ENCODE measurements at regions not wholly inside any gene's neighbourhood (a gene's known extent, or its start where the extent isn't known, plus 50 kb on each side); places are given as distances from the start of the nearest gene placed in this dataset.
"Not testable (repeated sequence)": the region's sequence is repeated elsewhere in the genome, so short reads cannot be mapped to it uniquely, and the experiment has no call there.

DNA sequence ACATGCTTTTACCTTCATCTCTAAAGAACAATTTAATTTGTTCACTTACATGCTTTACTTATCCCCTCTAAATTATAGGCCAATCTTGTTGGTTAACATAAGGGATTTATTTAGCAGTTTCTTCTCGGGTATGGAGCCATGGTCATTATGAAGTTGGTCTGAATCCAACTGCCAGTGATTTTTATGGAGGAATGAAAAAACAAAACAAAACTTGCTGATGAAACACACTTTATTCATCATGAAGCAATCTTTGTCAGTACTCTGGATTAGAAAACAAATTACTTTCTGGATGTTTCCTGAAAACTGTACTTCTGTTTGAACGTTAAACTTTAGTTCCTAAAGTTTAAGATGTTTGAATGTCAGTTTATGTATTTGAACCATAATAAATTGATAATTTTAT lies 715.8 kb downstream of the KLHL13 start:
- Histone ChIP-seq H3K27me3 (peaks cover 0 to 6% (median 0%) of the 10 kb centered on the region in 4 donors), H3K4me3 (no peak overlapping the region), H3K9me3 (no peaks in the 10 kb centered on the region), H3K4me1 (no peaks in the 10 kb centered on the region), H3K27ac (no peak overlapping the region), H3K36me3 (no peaks in the 10 kb centered on the region)
- FAIRE-seq (peak; percentile 39), ATAC-seq (no peak), DNase-seq (no peak)
- WGBS, 2 donors, result 35 to 57% methylated on average over 2 of the region's 2 CpGs
- TF ChIP-seq, protein P1, sequence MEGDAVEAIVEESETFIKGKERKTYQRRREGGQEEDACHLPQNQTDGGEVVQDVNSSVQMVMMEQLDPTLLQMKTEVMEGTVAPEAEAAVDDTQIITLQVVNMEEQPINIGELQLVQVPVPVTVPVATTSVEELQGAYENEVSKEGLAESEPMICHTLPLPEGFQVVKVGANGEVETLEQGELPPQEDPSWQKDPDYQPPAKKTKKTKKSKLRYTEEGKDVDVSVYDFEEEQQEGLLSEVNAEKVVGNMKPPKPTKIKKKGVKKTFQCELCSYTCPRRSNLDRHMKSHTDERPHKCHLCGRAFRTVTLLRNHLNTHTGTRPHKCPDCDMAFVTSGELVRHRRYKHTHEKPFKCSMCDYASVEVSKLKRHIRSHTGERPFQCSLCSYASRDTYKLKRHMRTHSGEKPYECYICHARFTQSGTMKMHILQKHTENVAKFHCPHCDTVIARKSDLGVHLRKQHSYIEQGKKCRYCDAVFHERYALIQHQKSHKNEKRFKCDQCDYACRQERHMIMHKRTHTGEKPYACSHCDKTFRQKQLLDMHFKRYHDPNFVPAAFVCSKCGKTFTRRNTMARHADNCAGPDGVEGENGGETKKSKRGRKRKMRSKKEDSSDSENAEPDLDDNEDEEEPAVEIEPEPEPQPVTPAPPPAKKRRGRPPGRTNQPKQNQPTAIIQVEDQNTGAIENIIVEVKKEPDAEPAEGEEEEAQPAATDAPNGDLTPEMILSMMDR (IDR thresholded peaks at IDR 0.05), result no peak
- intact Hi-C loops (cut with DNase I), result no loop called here

DNA sequence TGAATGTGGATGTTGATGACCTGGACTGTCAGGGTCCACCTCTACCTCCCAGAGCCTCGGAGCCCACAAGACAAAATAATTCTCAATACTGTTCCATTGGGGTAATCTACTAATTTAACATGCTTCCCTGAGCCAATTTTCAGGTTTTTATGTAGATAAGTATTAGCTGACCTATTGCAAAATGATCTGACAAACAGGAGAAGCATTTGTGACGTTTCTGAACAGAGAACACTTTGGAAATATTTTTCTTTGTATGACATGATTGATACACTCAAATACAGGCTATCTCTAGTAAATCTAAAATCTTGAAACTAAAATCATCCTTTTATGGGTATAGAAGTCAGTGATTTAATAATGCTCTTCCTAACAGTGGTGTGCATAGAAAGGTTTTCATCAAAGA lies 716.6 kb downstream of the KLHL13 start:
- no peak overlapping the region for H3K4me3 ChIP-seq
- TF ChIP-seq, protein P1 (IDR thresholded peaks at IDR 0.05), result no peak
- no peaks in the 10 kb centered on the region for H3K4me1 ChIP-seq
- intact Hi-C loops (cut with DNase I), result no loop called here
- 46 to 58% methylated on average over 2 of the region's 2 CpGs for WGBS, 2 donors
- H3K27ac ChIP-seq, result no peak overlapping the region
- ATAC-seq (no peak), DNase-seq (no peak), FAIRE-seq (no peak)
- no peaks in the 10 kb centered on the region for H3K9me3 ChIP-seq
- H3K36me3 ChIP-seq, result no peaks in the 10 kb centered on the region
- peaks cover 0 to 6% (median 0%) of the 10 kb centered on the region in 4 donors for H3K27me3 ChIP-seq

DNA sequence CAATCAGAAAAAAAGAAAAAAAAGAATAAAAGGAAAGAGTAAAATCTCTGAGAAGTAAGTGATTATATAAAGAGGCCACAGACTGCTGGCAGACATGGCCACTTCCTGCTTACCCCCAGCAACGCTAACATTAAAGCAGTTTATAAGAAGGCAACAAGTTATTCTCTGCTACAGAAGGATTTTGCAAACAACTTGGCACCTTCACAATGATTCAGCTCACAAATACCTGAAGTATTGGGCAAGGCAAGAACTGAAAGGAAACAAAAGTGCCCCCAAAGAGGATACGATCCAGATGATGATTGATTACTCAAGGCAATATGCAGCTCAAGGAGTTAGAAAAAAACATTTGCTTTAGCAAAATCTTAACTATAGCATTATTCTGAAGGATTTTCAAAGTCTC lies 718.8 kb downstream of the KLHL13 start:
- Histone ChIP-seq H3K4me1 (no peaks in the 10 kb centered on the region), H3K9me3 (no peaks in the 10 kb centered on the region), H3K4me3 (no peak overlapping the region), H3K27ac (no peak overlapping the region), H3K36me3 (no peaks in the 10 kb centered on the region), H3K27me3 (no peaks in the 10 kb centered on the region)
- TF ChIP-seq, protein P1 (IDR thresholded peaks at IDR 0.05), result no peak
- intact Hi-C loops (cut with DNase I), result no loop called here
- DNase-seq (no peak), ATAC-seq (no peak), FAIRE-seq (no peak)
- WGBS, 2 donors, result 56 to 86% methylated on average over 2 of the region's 2 CpGs

DNA sequence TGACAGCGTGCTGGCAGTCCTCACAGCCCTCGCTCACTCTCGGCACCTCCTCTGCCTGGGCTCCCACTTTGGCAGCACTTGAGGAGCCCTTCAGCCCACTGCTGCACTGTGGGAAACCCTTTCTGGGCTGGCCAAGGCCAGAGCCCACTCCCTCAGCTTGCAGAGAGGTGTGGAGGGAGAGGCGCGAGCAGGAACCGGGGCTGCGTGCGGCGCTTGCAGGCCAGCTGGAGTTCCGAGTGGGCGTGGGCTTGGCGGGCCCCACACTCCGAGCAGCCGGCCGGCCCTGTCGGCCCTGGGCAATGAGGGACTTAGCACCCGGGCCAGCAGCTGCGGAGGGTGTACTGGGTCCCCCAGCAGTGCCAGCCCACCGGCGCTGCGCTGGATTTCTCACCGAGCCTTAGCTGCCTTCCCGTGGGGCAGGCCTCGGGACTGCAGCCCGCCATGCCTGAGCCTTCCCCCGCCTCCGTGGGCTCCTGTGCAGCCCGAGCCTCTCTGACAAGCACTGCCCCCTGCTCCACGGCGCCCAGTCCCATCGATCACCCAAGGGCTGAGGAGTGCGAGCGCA lies 722.0 kb downstream of the KLHL13 start:
- DNase-seq, result peak in 1 of 6 donors; percentile 33
- ATAC-seq; H3K4me3 ChIP-seq; intact Hi-C loops (cut with DNase I); H3K27ac ChIP-seq; FAIRE-seq; H3K36me3 ChIP-seq; H3K27me3 ChIP-seq; H3K9me3 ChIP-seq; H3K4me1 ChIP-seq: not testable (repeated sequence)
- WGBS, 2 donors, result 92 to 96% methylated on average over 33 of the region's 33 CpGs

DNA sequence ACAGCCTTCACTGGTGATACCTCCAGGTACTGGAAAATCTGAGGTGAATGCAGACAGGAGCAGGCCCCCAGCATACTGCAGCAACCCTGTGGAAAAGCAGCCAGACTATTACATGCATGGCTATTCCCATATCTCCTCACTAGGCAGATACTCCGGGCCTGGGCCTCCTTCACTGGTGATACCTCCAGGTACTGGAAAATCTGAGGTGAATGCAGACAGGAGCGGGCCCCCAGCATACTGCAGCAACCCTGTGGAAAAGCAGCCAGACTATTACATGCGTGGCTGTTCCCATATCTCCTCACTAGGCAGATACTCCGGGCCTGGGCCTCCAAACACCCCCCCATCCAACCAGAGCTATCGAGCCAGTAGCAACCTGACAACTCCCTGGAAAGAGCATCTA lies 724.2 kb downstream of the KLHL13 start:
- FAIRE-seq; H3K27me3 ChIP-seq; intact Hi-C loops (cut with DNase I); H3K4me3 ChIP-seq; H3K4me1 ChIP-seq; H3K36me3 ChIP-seq; H3K27ac ChIP-seq; H3K9me3 ChIP-seq; ATAC-seq: not testable (repeated sequence)
- 87 to 92% methylated on average over 5 of the region's 5 CpGs for WGBS, 2 donors
- peak in 1 of 6 donors; percentile 26 for DNase-seq

DNA sequence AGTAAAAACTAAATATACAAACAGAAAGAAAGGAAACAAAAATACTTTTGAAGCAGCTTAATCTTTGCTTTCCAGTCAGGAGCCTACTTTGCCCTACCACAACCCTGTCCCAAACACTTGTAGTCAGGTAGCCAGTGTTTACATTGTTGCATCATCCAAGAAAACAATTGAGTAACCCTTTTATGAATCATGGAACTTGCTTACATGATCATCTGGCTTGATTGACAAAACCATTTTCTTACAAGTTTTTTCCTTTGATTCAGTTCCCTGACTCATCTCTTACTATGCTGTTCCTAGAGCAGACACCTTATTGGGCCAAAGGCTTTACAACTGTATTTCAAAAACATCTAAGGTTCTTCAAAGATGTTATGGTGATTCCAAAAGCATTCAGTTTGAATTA lies 740.1 kb downstream of the KLHL13 start:
- Histone ChIP-seq H3K27me3 (no peaks in the 10 kb centered on the region), H3K4me1 (no peaks in the 10 kb centered on the region), H3K36me3 (no peaks in the 10 kb centered on the region), H3K9me3 (no peaks in the 10 kb centered on the region), H3K27ac (peak overlapping the region in 1 of 4 donors; percentile 13), H3K4me3 (no peak overlapping the region)
- FAIRE-seq (no peak), ATAC-seq (peak; percentile 70 to 96 (median 84)), DNase-seq (peak in 1 of 6 donors; percentile 8)
- TF ChIP-seq, protein P1 (IDR thresholded peaks at IDR 0.05), result no peak
- intact Hi-C loops (cut with DNase I), result no loop called here

Measured in pancreas (tissue), 10 donors.